Mesothelial cell of epicardium (in vitro differentiated cells): ENCODE measurements at regions not wholly inside any gene's neighbourhood (a gene's known extent, or its start where the extent isn't known, plus 50 kb on each side); places are given as distances from the start of the nearest gene placed in this dataset.
"Not testable (repeated sequence)": the region's sequence is repeated elsewhere in the genome, so short reads cannot be mapped to it uniquely, and the experiment has no call there.

Experiments
- DNase-seq, 2 experiments: peaks; one replicate each; pipeline ENCODE4 v3.0.0; 2021; ENCODE audit warnings: low spot score in 2 of 2; ENCODE audit not compliant: unreplicated experiment in 2 of 2
- H3K27ac Mint-ChIP-seq: 2 replicates; pipeline ENCODE4 v1.8.0; 2021; ENCODE audit warnings: mixed read lengths
- H3K27me3 Mint-ChIP-seq: 2 replicates; pipeline ENCODE4 v1.8.0; 2021; ENCODE audit warnings: low read depth, mixed read lengths
- H3K36me3 Mint-ChIP-seq: 2 replicates; pipeline ENCODE4 v1.8.0; 2021; ENCODE audit warnings: mixed read lengths
- H3K4me1 Mint-ChIP-seq: 2 replicates; pipeline ENCODE4 v1.8.0; 2021; ENCODE audit warnings: mixed read lengths
- H3K4me3 Mint-ChIP-seq: 2 replicates; pipeline ENCODE4 v1.8.0; 2021; ENCODE audit warnings: mild to moderate bottlenecking, moderate library complexity, mixed read lengths
- H3K9me3 Mint-ChIP-seq: 2 replicates; pipeline ENCODE4 v1.8.0; 2021; ENCODE audit warnings: mixed read lengths
- TF ChIP-seq, protein P1 (sequence below): fragments of 200-600 bp; sonication (generic); IDR thresholded peaks from one replicate; pipeline ENCODE4 v1.5.0; 2021; ENCODE audit warnings: antibody characterized with exemption; ENCODE audit not compliant: unreplicated experiment

DNA sequence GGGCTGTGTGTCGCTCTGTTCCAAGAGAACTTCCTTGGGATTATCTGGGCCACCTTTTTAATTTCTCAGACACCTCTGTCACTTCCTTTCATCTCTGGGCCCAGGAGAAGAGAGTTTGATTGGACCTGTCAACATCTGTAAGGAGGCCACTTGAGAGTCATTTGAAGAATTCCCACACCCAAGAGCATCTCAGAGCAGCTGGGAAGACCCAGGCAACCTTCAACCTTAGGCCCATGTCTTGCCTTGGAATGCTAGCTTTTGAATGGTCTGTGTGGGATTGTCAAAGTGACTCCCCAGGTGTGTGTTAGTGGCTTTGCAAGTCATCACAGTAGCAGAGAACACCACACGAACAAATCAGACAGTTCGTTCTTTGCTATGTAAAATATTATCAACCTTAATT lies 280.3 kb downstream of the CYRIA start:
- H3K4me1 Mint-ChIP-seq: peaks cover 8% of the 10 kb centered on the region
- H3K9me3 Mint-ChIP-seq: no peaks in the 10 kb centered on the region
- no peak overlapping the region for H3K4me3 Mint-ChIP-seq
- no peak overlapping the region for H3K27ac Mint-ChIP-seq
- DNase-seq: no peak
- TF ChIP-seq, protein P1, sequence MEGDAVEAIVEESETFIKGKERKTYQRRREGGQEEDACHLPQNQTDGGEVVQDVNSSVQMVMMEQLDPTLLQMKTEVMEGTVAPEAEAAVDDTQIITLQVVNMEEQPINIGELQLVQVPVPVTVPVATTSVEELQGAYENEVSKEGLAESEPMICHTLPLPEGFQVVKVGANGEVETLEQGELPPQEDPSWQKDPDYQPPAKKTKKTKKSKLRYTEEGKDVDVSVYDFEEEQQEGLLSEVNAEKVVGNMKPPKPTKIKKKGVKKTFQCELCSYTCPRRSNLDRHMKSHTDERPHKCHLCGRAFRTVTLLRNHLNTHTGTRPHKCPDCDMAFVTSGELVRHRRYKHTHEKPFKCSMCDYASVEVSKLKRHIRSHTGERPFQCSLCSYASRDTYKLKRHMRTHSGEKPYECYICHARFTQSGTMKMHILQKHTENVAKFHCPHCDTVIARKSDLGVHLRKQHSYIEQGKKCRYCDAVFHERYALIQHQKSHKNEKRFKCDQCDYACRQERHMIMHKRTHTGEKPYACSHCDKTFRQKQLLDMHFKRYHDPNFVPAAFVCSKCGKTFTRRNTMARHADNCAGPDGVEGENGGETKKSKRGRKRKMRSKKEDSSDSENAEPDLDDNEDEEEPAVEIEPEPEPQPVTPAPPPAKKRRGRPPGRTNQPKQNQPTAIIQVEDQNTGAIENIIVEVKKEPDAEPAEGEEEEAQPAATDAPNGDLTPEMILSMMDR: no peak
- no peaks in the 10 kb centered on the region for H3K27me3 Mint-ChIP-seq
- no peaks in the 10 kb centered on the region for H3K36me3 Mint-ChIP-seq

DNA sequence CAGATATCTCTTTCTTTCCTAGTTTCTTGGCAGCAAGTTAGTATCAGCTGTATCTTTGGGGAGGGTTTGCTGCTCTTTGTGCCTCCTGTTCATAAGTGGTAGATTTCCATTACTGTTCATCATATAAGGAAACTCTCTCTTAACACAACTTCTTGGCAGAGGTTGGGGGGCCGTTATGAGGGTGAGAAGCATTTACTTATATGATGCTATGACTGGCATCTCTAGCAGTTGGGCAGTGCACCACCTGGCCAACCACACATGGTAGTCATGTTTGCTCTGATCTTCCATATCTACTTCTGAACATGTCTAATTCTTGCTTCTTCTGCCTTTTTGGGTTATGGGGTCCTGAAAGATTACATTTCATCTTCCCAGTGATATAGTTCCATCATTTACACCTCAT lies 282.2 kb downstream of the CYRIA start:
- Mint-ChIP-seq H3K4me3 (no peak overlapping the region), H3K36me3 (no peaks in the 10 kb centered on the region), H3K4me1 (peaks cover 8% of the 10 kb centered on the region), H3K27ac (no peak overlapping the region), H3K27me3 (no peaks in the 10 kb centered on the region), H3K9me3 (no peaks in the 10 kb centered on the region)
- no peak for DNase-seq
- TF ChIP-seq, protein P1: no peak

DNA sequence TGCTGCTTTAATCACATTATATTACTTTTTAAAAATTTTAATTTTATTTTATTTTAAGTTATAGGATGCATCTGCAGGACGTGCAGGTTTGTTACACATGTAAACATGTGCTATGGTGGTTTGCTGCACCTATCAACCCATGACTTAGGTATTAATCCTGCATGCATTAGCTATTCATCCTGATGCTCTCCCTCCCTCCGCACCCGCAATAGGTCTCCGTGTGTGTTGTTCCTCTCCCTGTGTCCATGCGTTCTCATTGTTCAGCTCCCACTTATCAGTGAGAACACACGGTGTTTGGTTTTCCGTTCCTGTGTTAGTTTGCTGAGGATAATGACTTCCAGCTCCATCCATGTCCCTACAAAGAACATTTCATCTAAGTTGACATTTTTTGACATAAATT lies 283.2 kb downstream of the CYRIA start:
- H3K27me3 Mint-ChIP-seq: no peaks in the 10 kb centered on the region
- TF ChIP-seq, protein P1: no peak
- no peak overlapping the region for H3K27ac Mint-ChIP-seq
- no peak for DNase-seq
- peaks cover 8% of the 10 kb centered on the region for H3K4me1 Mint-ChIP-seq
- no peak overlapping the region for H3K4me3 Mint-ChIP-seq
- H3K9me3 Mint-ChIP-seq: no peaks in the 10 kb centered on the region
- no peaks in the 10 kb centered on the region for H3K36me3 Mint-ChIP-seq

DNA sequence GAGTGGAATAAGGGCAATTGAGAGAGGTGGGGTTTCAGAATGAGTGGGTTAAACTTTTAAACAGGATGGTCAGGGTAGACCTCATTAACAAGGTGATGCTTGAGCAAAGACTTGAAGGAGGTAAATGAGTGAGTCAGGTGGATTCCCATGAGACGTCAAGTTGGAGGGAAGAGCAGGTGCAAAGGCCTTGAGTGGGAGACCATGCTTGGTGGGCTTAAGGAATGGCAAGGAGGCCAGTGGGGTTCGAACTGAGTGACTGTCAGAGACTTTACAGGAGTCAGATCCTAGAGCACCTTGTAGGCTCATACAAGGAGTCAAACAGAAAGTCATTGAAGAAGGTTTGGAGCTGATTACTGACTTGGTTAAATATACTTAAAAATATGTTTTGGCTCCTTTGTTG lies 284.1 kb downstream of the CYRIA start:
- no peak for DNase-seq
- no peak overlapping the region for H3K4me3 Mint-ChIP-seq
- H3K27me3 Mint-ChIP-seq: no peaks in the 10 kb centered on the region
- no peaks in the 10 kb centered on the region for H3K36me3 Mint-ChIP-seq
- peaks cover 8% of the 10 kb centered on the region for H3K4me1 Mint-ChIP-seq
- H3K9me3 Mint-ChIP-seq: no peaks in the 10 kb centered on the region
- no peak overlapping the region for H3K27ac Mint-ChIP-seq
- TF ChIP-seq, protein P1: no peak

DNA sequence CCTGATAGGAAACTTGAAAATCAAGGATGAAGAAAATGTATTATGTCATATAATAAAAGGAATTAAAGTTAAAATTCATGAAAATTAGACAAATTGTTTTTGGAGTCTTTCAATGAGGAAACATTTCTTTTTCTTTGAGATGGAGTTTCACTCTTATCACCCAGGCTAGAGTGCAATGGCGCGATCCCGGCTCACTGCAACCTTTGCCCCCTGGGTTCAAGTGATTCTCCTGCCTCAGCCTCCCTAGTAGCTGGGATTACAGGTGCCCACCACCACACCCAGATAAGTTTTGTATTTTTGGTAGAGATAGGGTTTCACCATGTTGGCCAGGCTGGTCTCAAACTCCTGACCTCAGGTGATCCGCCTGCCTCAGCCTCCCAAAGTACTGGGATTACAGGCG lies 285.7 kb downstream of the CYRIA start:
- not testable (repeated sequence) for H3K36me3 Mint-ChIP-seq, H3K27ac Mint-ChIP-seq, H3K9me3 Mint-ChIP-seq, H3K27me3 Mint-ChIP-seq, H3K4me1 Mint-ChIP-seq, H3K4me3 Mint-ChIP-seq, DNase-seq

DNA sequence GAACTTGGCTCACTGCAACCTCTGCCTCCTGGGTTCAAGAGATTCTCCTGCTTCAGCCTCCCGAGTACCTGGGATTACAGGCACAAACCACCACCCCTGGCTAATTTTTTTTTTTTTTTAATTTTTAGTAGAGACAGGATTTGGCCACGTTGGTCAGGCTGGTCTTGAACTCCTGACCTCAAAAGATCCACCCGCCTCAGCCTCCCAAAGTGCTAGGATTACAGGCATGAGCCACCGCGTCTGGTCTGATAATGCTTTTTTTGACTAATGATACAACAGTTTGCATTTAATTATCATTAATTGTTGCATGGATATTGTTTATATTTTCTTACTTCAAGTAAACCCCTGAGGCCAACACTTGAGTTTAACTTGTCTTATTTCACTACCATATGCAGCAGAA lies 286.6 kb downstream of the CYRIA start:
- H3K27ac Mint-ChIP-seq, H3K4me3 Mint-ChIP-seq, H3K27me3 Mint-ChIP-seq, DNase-seq, H3K9me3 Mint-ChIP-seq, H3K4me1 Mint-ChIP-seq, H3K36me3 Mint-ChIP-seq: not testable (repeated sequence)

DNA sequence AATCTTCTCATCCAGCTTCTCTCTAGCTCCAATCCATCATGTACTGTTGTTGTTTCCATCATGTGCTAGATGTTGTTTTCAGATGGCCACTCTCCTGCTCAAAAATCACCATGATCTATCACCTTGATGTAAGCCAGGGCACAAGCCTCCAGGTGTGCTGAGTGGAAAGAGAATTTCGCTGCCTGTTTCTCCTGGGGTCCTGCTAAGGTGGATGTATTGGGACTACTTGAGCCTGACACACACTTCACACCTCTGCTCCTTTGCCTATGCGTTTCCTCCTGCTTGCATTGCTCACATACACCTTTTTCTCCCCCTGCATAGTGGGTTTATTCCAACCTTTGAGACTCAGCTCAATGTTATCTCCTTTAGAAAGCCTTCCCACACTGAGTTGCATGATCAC lies 287.6 kb downstream of the CYRIA start:
- Mint-ChIP-seq H3K36me3 (peaks cover 4% of the 10 kb centered on the region), H3K4me1 (no peaks in the 10 kb centered on the region), H3K27ac (no peak overlapping the region), H3K9me3 (peaks cover 8% of the 10 kb centered on the region), H3K4me3 (no peak overlapping the region), H3K27me3 (no peaks in the 10 kb centered on the region)
- no peak for DNase-seq
- TF ChIP-seq, protein P1: no peak
